Omental fat pad (tissue), 3 donors: ENCODE measurements at regions not wholly inside any gene's neighbourhood (a gene's known extent, or its start where the extent isn't known, plus 50 kb on each side); places are given as distances from the start of the nearest gene placed in this dataset.
A peak's percentile ranks its signal among the peaks of the same experiment; 100 is the strongest.

Experiments
- ATAC-seq: fragments of 150-250 bp; one replicate; pipeline ENCODE4 v1.9.1; 2016; ENCODE audit warnings: mild to moderate bottlenecking, moderate library complexity; ENCODE audit not compliant: low FRiP score
- DNase-seq: peaks from one replicate; pipeline ENCODE4 v3.0.0-alpha.2; 2019; ENCODE audit warnings: low spot score
- CTCF ChIP-seq, 3 donors: fragments of 450-650 bp; IDR thresholded peaks; one replicate each; pipeline ENCODE4 v1.5.1; 2016 to 2017; ENCODE audit warnings: antibody characterized with exemption in 3 of 3, mild to moderate bottlenecking in 3 of 3, moderate library complexity in 2 of 3

- DNase-seq (no peak), ATAC-seq (no peak)
- TF ChIP-seq CTCF (IDR thresholded peaks at IDR 0.05): no peak
Observed at GRCh38 chr6:128659276-128659675, 138.9 kb upstream of the PTPRK start.

GRCh38 chr6:128657181-128657580 lies 136.8 kb upstream of the PTPRK start:
- no peak for DNase-seq
- no peak for TF ChIP-seq CTCF (IDR thresholded peaks at IDR 0.05)
- no peak for ATAC-seq

GRCh38 chr6:128655978-128656498 lies 135.6 kb upstream of the PTPRK start:
- TF ChIP-seq CTCF (IDR thresholded peaks at IDR 0.05): no peak
- ATAC-seq (peak; percentile 59), DNase-seq (no peak)

- no peak for TF ChIP-seq CTCF (IDR thresholded peaks at IDR 0.05)
- ATAC-seq (no peak), DNase-seq (no peak)
Observed at GRCh38 chr6:128648022-128648598, 127.7 kb upstream of the PTPRK start.

- ATAC-seq: no peak
- TF ChIP-seq CTCF (IDR thresholded peaks at IDR 0.05): no peak
- no peak for DNase-seq
Observed at GRCh38 chr6:128642132-128642531, 121.7 kb upstream of the PTPRK start.

- no peak for TF ChIP-seq CTCF (IDR thresholded peaks at IDR 0.05)
- ATAC-seq (no peak), DNase-seq (no peak)
Observed at GRCh38 chr6:128641703-128642102, 121.3 kb upstream of the PTPRK start.

GRCh38 chr6:128638817-128639216 lies 118.4 kb upstream of the PTPRK start:
- TF ChIP-seq CTCF (IDR thresholded peaks at IDR 0.05): no peak
- DNase-seq: no peak
- ATAC-seq: no peak
